ENCODE measurements at regions not wholly inside any gene's neighbourhood (a gene's known extent, or its start where the extent isn't known, plus 50 kb on each side); places are given as distances from the start of the nearest gene placed in this dataset.
"Not testable (repeated sequence)": the region's sequence is repeated elsewhere in the genome, so short reads cannot be mapped to it uniquely, and the experiment has no call there.

GRCh38 chr6:25194172-25194678 lies 84.9 kb upstream of the CARMIL1 start:
- Mint-ChIP-seq H3K27me3 (no peaks in the 10 kb centered on the region), H3K36me3 (no peaks in the 10 kb centered on the region), H3K4me3 (no peak overlapping the region), H3K27ac (no peak overlapping the region), H3K9me3 (peaks cover 3% of the 10 kb centered on the region), H3K4me1 (ENCODE audit: unreplicated experiment) (peaks cover 20% of the 10 kb centered on the region)
- no peak for DNase-seq (ENCODE audit: extremely low spot score, unreplicated experiment)
- TF ChIP-seq, protein P1, sequence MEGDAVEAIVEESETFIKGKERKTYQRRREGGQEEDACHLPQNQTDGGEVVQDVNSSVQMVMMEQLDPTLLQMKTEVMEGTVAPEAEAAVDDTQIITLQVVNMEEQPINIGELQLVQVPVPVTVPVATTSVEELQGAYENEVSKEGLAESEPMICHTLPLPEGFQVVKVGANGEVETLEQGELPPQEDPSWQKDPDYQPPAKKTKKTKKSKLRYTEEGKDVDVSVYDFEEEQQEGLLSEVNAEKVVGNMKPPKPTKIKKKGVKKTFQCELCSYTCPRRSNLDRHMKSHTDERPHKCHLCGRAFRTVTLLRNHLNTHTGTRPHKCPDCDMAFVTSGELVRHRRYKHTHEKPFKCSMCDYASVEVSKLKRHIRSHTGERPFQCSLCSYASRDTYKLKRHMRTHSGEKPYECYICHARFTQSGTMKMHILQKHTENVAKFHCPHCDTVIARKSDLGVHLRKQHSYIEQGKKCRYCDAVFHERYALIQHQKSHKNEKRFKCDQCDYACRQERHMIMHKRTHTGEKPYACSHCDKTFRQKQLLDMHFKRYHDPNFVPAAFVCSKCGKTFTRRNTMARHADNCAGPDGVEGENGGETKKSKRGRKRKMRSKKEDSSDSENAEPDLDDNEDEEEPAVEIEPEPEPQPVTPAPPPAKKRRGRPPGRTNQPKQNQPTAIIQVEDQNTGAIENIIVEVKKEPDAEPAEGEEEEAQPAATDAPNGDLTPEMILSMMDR (conservative IDR thresholded peaks at IDR 0.05) = no peak

- no peak for DNase-seq (ENCODE audit: extremely low spot score, unreplicated experiment)
- Mint-ChIP-seq H3K4me3 (no peak overlapping the region), H3K27ac (no peak overlapping the region), H3K9me3 (peaks cover 3% of the 10 kb centered on the region), H3K4me1 (ENCODE audit: unreplicated experiment) (peaks cover 20% of the 10 kb centered on the region), H3K36me3 (no peaks in the 10 kb centered on the region), H3K27me3 (no peaks in the 10 kb centered on the region)
- TF ChIP-seq, protein P1 (conservative IDR thresholded peaks at IDR 0.05) = no peak
Observed at GRCh38 chr6:25196464-25196863, 82.7 kb upstream of the CARMIL1 start.

DNA sequence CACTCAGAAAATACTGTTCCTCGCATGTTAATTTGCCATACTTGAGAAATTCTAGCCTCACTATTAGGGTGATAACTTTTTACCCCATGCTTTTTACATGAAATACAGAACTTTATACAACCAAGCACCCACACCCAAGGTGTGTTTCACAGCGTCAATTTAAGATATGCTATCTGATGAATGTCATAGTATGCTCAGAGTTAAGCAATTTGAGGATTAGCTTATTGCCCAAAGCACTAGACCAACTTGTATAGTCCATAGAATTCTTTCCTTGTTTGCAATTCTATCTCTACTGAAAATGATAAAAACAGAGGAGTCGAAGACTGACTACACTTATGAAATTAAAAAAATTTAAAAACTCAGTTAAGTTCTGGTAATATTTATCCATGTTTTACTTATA lies 82.1 kb upstream of the CARMIL1 start:
- peaks cover 3% of the 10 kb centered on the region for H3K9me3 Mint-ChIP-seq
- no peaks in the 10 kb centered on the region for H3K27me3 Mint-ChIP-seq
- TF ChIP-seq, protein P1 (conservative IDR thresholded peaks at IDR 0.05) = no peak
- no peak for DNase-seq (ENCODE audit: extremely low spot score, unreplicated experiment)
- peaks cover 17% of the 10 kb centered on the region for H3K4me1 Mint-ChIP-seq (ENCODE audit: unreplicated experiment)
- H3K27ac Mint-ChIP-seq = no peak overlapping the region
- H3K4me3 Mint-ChIP-seq = no peak overlapping the region
- no peaks in the 10 kb centered on the region for H3K36me3 Mint-ChIP-seq

GRCh38 chr6:25199544-25199943 lies 79.6 kb upstream of the CARMIL1 start:
- Mint-ChIP-seq H3K4me3 (no peak overlapping the region), H3K9me3 (peaks cover 3% of the 10 kb centered on the region), H3K27ac (no peak overlapping the region), H3K4me1 (ENCODE audit: unreplicated experiment) (no peaks in the 10 kb centered on the region), H3K27me3 (no peaks in the 10 kb centered on the region), H3K36me3 (no peaks in the 10 kb centered on the region)
- TF ChIP-seq, protein P1 (conservative IDR thresholded peaks at IDR 0.05) = no peak
- no peak for DNase-seq (ENCODE audit: extremely low spot score, unreplicated experiment)

GRCh38 chr6:25202504-25202903 lies 76.7 kb upstream of the CARMIL1 start:
- H3K9me3 Mint-ChIP-seq = peaks cover 11% of the 10 kb centered on the region
- no peak overlapping the region for H3K4me3 Mint-ChIP-seq
- no peak overlapping the region for H3K27ac Mint-ChIP-seq
- no peak for DNase-seq (ENCODE audit: extremely low spot score, unreplicated experiment)
- H3K4me1 Mint-ChIP-seq (ENCODE audit: unreplicated experiment) = no peaks in the 10 kb centered on the region
- no peaks in the 10 kb centered on the region for H3K36me3 Mint-ChIP-seq
- H3K27me3 Mint-ChIP-seq = no peaks in the 10 kb centered on the region
- TF ChIP-seq, protein P1 (conservative IDR thresholded peaks at IDR 0.05) = no peak

GRCh38 chr6:25205629-25206028 lies 73.5 kb upstream of the CARMIL1 start:
- no peak for DNase-seq (ENCODE audit: extremely low spot score, unreplicated experiment)
- TF ChIP-seq, protein P1 (conservative IDR thresholded peaks at IDR 0.05) = no peak
- H3K27me3 Mint-ChIP-seq = peaks cover 3% of the 10 kb centered on the region
- H3K27ac Mint-ChIP-seq = no peak overlapping the region
- H3K36me3 Mint-ChIP-seq = no peaks in the 10 kb centered on the region
- H3K4me3 Mint-ChIP-seq = no peak overlapping the region
- H3K9me3 Mint-ChIP-seq = peaks cover 16% of the 10 kb centered on the region
- H3K4me1 Mint-ChIP-seq (ENCODE audit: unreplicated experiment) = no peaks in the 10 kb centered on the region

- not testable (repeated sequence) for H3K27me3 Mint-ChIP-seq; H3K36me3 Mint-ChIP-seq; H3K4me3 Mint-ChIP-seq; H3K27ac Mint-ChIP-seq; DNase-seq (ENCODE audit: extremely low spot score, unreplicated experiment); H3K4me1 Mint-ChIP-seq (ENCODE audit: unreplicated experiment)
- H3K9me3 Mint-ChIP-seq = peaks cover 16% of the 10 kb centered on the region
Observed at GRCh38 chr6:25207453-25208155, 71.6 kb upstream of the CARMIL1 start.
